ENCODE measurements at regions not wholly inside any gene's neighbourhood (a gene's known extent, or its start where the extent isn't known, plus 50 kb on each side); places are given as distances from the start of the nearest gene placed in this dataset.
"Not testable (repeated sequence)": the region's sequence is repeated elsewhere in the genome, so short reads cannot be mapped to it uniquely, and the experiment has no call there.

- H3K9me3 Mint-ChIP-seq: peaks cover 3 to 6% of the 10 kb centered on the region in 2 donors
- DNase-seq: no peak
- no peak overlapping the region for H3K4me3 Mint-ChIP-seq
- no peaks in the 10 kb centered on the region for H3K4me1 Mint-ChIP-seq (ENCODE audit: low read depth in 2 of 2)
- no peak overlapping the region for H3K27ac Mint-ChIP-seq
- H3K27me3 Mint-ChIP-seq: no peaks in the 10 kb centered on the region
- ATAC-seq (replicated peaks): no peak
- H3K36me3 Mint-ChIP-seq (ENCODE audit: insufficient read depth): no peaks in the 10 kb centered on the region
Measured at GRCh38 chr19:31840371-31840770, 491.1 kb upstream of the TSHZ3 start.

GRCh38 chr19:31841755-31842154, 492.5 kb upstream of the TSHZ3 start:
- Mint-ChIP-seq H3K9me3 (peaks cover 2 to 6% of the 10 kb centered on the region in 2 donors), H3K27ac (no peak overlapping the region), H3K27me3 (no peaks in the 10 kb centered on the region), H3K4me3 (no peak overlapping the region), H3K36me3 (ENCODE audit: insufficient read depth) (no peaks in the 10 kb centered on the region), H3K4me1 (ENCODE audit: low read depth in 2 of 2) (no peaks in the 10 kb centered on the region)
- no peak for ATAC-seq (replicated peaks)
- no peak for DNase-seq

GRCh38 chr19:31863122-31863521, 482.3 kb upstream of the ZNF507 start:
- no peaks in the 10 kb centered on the region for H3K36me3 Mint-ChIP-seq (ENCODE audit: insufficient read depth)
- no peak for ATAC-seq (replicated peaks)
- H3K27me3 Mint-ChIP-seq: no peaks in the 10 kb centered on the region

GRCh38 chr19:31874313-31874712, 471.1 kb upstream of the ZNF507 start:
- Mint-ChIP-seq H3K9me3 (peaks cover 13 to 14% of the 10 kb centered on the region in 2 donors), H3K4me1 (ENCODE audit: low read depth in 2 of 2) (no peaks in the 10 kb centered on the region), H3K36me3 (ENCODE audit: insufficient read depth) (no peaks in the 10 kb centered on the region), H3K27ac (no peak overlapping the region), H3K4me3 (no peak overlapping the region), H3K27me3 (peaks cover 0 to 8% of the 10 kb centered on the region in 2 donors)
- ATAC-seq (replicated peaks) (no peak), DNase-seq (no peak)

More at GRCh38 chr19:31863122-31863521, 482.3 kb upstream of the ZNF507 start:
- no peak overlapping the region for H3K4me3 Mint-ChIP-seq
- no peak overlapping the region for H3K27ac Mint-ChIP-seq
- no peak for DNase-seq
- no peaks in the 10 kb centered on the region for H3K4me1 Mint-ChIP-seq (ENCODE audit: low read depth in 2 of 2)
- H3K9me3 Mint-ChIP-seq: peaks cover 0 to 8% of the 10 kb centered on the region in 2 donors

GRCh38 chr19:31875591-31875990, 469.8 kb upstream of the ZNF507 start:
- Mint-ChIP-seq H3K9me3 (peaks cover 13 to 14% of the 10 kb centered on the region in 2 donors), H3K36me3 (ENCODE audit: insufficient read depth) (no peaks in the 10 kb centered on the region), H3K4me1 (ENCODE audit: low read depth in 2 of 2) (no peaks in the 10 kb centered on the region), H3K27me3 (peaks cover 0 to 14% of the 10 kb centered on the region in 2 donors), H3K27ac (no peak overlapping the region), H3K4me3 (no peak overlapping the region)
- ATAC-seq (replicated peaks) (no peak), DNase-seq (no peak)

GRCh38 chr19:31880283-31880682, 465.1 kb upstream of the ZNF507 start:
- no peaks in the 10 kb centered on the region for H3K36me3 Mint-ChIP-seq (ENCODE audit: insufficient read depth)
- H3K27ac Mint-ChIP-seq: no peak overlapping the region
- no peak overlapping the region for H3K4me3 Mint-ChIP-seq
- ATAC-seq (replicated peaks): no peak
- peaks cover 6 to 7% of the 10 kb centered on the region in 2 donors for H3K9me3 Mint-ChIP-seq
- DNase-seq: no peak
- H3K27me3 Mint-ChIP-seq: peaks cover 0 to 7% of the 10 kb centered on the region in 2 donors
- no peaks in the 10 kb centered on the region for H3K4me1 Mint-ChIP-seq (ENCODE audit: low read depth in 2 of 2)

- no peak for ATAC-seq (replicated peaks)
- DNase-seq: no peak
- H3K9me3 Mint-ChIP-seq: peaks cover 6 to 7% of the 10 kb centered on the region in 2 donors
- H3K4me3 Mint-ChIP-seq: no peak overlapping the region
- no peak overlapping the region for H3K27ac Mint-ChIP-seq
- H3K4me1 Mint-ChIP-seq (ENCODE audit: low read depth in 2 of 2): no peaks in the 10 kb centered on the region
- no peaks in the 10 kb centered on the region for H3K36me3 Mint-ChIP-seq (ENCODE audit: insufficient read depth)
- H3K27me3 Mint-ChIP-seq: peaks cover 0 to 7% of the 10 kb centered on the region in 2 donors
Measured at GRCh38 chr19:31881988-31882387, 463.4 kb upstream of the ZNF507 start.

GRCh38 chr19:31882709-31883108, 462.7 kb upstream of the ZNF507 start:
- peaks cover 0 to 14% of the 10 kb centered on the region in 2 donors for H3K27me3 Mint-ChIP-seq
- DNase-seq (no peak), ATAC-seq (replicated peaks) (no peak)
- no peak overlapping the region for H3K27ac Mint-ChIP-seq
- H3K36me3 Mint-ChIP-seq (ENCODE audit: insufficient read depth): no peaks in the 10 kb centered on the region
- peaks cover 4 to 13% of the 10 kb centered on the region in 2 donors for H3K9me3 Mint-ChIP-seq
- H3K4me3 Mint-ChIP-seq: no peak overlapping the region
- no peaks in the 10 kb centered on the region for H3K4me1 Mint-ChIP-seq (ENCODE audit: low read depth in 2 of 2)

- Mint-ChIP-seq H3K27me3 (peaks cover 0 to 16% of the 10 kb centered on the region in 2 donors), H3K27ac (no peak overlapping the region), H3K9me3 (peaks cover 4 to 13% of the 10 kb centered on the region in 2 donors), H3K4me3 (no peak overlapping the region), H3K36me3 (ENCODE audit: insufficient read depth) (no peaks in the 10 kb centered on the region), H3K4me1 (ENCODE audit: low read depth in 2 of 2) (no peaks in the 10 kb centered on the region)
- ATAC-seq (replicated peaks): no peak
- DNase-seq: no peak
Measured at GRCh38 chr19:31883296-31883990, 462.0 kb upstream of the ZNF507 start.

- peaks cover 0 to 12% of the 10 kb centered on the region in 2 donors for H3K27me3 Mint-ChIP-seq
- ATAC-seq (replicated peaks): no peak
- H3K9me3 Mint-ChIP-seq: peaks cover 0 to 7% of the 10 kb centered on the region in 2 donors
Measured at GRCh38 chr19:31885280-31885853, 460.0 kb upstream of the ZNF507 start.

GRCh38 chr19:31890230-31890629, 455.2 kb upstream of the ZNF507 start:
- Mint-ChIP-seq H3K27me3 (peaks cover 0 to 18% of the 10 kb centered on the region in 2 donors), H3K36me3 (ENCODE audit: insufficient read depth) (no peaks in the 10 kb centered on the region), H3K4me1 (ENCODE audit: low read depth in 2 of 2) (no peaks in the 10 kb centered on the region), H3K9me3 (peaks cover 2 to 23% of the 10 kb centered on the region in 2 donors), H3K27ac (no peak overlapping the region), H3K4me3 (no peak overlapping the region)
- no peak for ATAC-seq (replicated peaks)
- no peak for DNase-seq

More at GRCh38 chr19:31885280-31885853, 460.0 kb upstream of the ZNF507 start:
- DNase-seq: no peak
- H3K4me3 Mint-ChIP-seq: no peak overlapping the region
- H3K4me1 Mint-ChIP-seq (ENCODE audit: low read depth in 2 of 2): no peaks in the 10 kb centered on the region
- H3K27ac Mint-ChIP-seq: no peak overlapping the region
- H3K36me3 Mint-ChIP-seq (ENCODE audit: insufficient read depth): no peaks in the 10 kb centered on the region

- no peak overlapping the region for H3K4me3 Mint-ChIP-seq
- no peaks in the 10 kb centered on the region for H3K4me1 Mint-ChIP-seq (ENCODE audit: low read depth in 2 of 2)
- peaks cover 0 to 17% of the 10 kb centered on the region in 2 donors for H3K27me3 Mint-ChIP-seq
- no peak overlapping the region for H3K27ac Mint-ChIP-seq
- no peak for ATAC-seq (replicated peaks)
- H3K36me3 Mint-ChIP-seq (ENCODE audit: insufficient read depth): no peaks in the 10 kb centered on the region
- DNase-seq: no peak
- H3K9me3 Mint-ChIP-seq: peaks cover 4 to 23% of the 10 kb centered on the region in 2 donors
Measured at GRCh38 chr19:31892060-31892459, 453.4 kb upstream of the ZNF507 start.

GRCh38 chr19:31893491-31893890, 451.9 kb upstream of the ZNF507 start:
- H3K27ac Mint-ChIP-seq; H3K27me3 Mint-ChIP-seq; H3K4me3 Mint-ChIP-seq; H3K4me1 Mint-ChIP-seq (ENCODE audit: low read depth in 2 of 2); ATAC-seq (replicated peaks); H3K36me3 Mint-ChIP-seq (ENCODE audit: insufficient read depth); DNase-seq: not testable (repeated sequence)
- peaks cover 4 to 16% of the 10 kb centered on the region in 2 donors for H3K9me3 Mint-ChIP-seq

GRCh38 chr19:31894451-31894850, 451.0 kb upstream of the ZNF507 start:
- H3K9me3 Mint-ChIP-seq: peaks cover 4 to 16% of the 10 kb centered on the region in 2 donors
- DNase-seq (no peak), ATAC-seq (replicated peaks) (no peak)
- H3K36me3 Mint-ChIP-seq (ENCODE audit: insufficient read depth): no peaks in the 10 kb centered on the region
- H3K4me1 Mint-ChIP-seq (ENCODE audit: low read depth in 2 of 2): no peaks in the 10 kb centered on the region
- H3K4me3 Mint-ChIP-seq: no peak overlapping the region
- H3K27me3 Mint-ChIP-seq: peaks cover 0 to 9% of the 10 kb centered on the region in 2 donors
- no peak overlapping the region for H3K27ac Mint-ChIP-seq

Data from effector memory CD8-positive, alpha-beta T cell (primary cell).